ENCODE measurements at regions not wholly inside any gene's neighbourhood (a gene's known extent, or its start where the extent isn't known, plus 50 kb on each side); places are given as distances from the start of the nearest gene placed in this dataset.

GRCh38 chr16:85359147-85359822 is 247.0 kb upstream of the CIBAR2 start:
- no peaks in the 10 kb centered on the region for H3K36me3 Mint-ChIP-seq (ENCODE audit: low read depth)
- H3K9me3 Mint-ChIP-seq: no peaks in the 10 kb centered on the region
- H3K4me1 Mint-ChIP-seq (ENCODE audit: low read depth): no peaks in the 10 kb centered on the region
- no peaks in the 10 kb centered on the region for H3K27me3 Mint-ChIP-seq (ENCODE audit: low read depth)
- no peak overlapping the region for H3K27ac Mint-ChIP-seq
- no peak overlapping the region for H3K4me3 Mint-ChIP-seq

DNA sequence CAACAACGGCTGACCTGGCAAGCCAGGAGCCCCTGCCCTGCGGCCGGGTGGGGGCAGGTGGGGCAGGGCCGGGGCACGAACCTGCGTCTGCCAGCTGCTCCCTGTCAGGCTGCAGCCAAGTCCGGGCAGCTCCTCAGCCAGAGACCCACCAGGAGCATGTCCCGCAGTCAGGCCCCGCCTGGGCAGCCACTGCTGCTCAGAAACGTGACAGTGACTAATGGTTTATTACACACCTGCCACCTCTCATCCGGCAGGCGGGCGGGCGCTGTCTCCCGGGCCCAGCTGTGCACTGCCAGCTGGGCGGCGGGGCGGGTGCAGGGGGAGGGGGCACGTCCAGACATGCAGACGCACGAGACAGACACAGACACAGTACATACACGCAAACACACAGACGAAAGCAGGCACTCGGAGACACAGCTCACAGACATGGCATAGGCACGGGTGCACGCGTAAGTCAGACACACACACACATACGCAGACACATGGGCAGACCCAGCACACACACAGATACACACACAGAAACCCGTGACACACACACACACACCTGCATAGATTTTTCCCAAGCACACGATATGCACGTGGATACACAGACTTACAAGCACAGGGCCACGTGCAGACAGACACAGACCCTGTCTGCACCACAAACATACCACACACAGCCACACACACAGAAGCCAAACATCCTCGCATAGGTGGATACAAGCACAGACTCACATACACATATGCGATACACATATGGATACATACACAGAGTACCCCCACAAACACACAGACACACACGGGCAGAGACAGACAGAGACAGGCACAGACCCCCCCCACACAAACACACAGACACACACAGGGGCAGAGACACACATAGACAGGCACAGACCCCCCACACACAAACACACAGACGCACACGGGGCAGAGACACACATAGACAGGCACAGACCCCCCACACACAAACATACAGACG is 248.3 kb upstream of the CIBAR2 start:
- H3K36me3 Mint-ChIP-seq (ENCODE audit: low read depth): no peaks in the 10 kb centered on the region
- H3K4me1 Mint-ChIP-seq (ENCODE audit: low read depth): no peaks in the 10 kb centered on the region
- no peak overlapping the region for H3K4me3 Mint-ChIP-seq
- no peak overlapping the region for H3K27ac Mint-ChIP-seq
- H3K9me3 Mint-ChIP-seq: no peaks in the 10 kb centered on the region
- H3K27me3 Mint-ChIP-seq (ENCODE audit: low read depth): no peaks in the 10 kb centered on the region

- no peaks in the 10 kb centered on the region for H3K4me1 Mint-ChIP-seq (ENCODE audit: low read depth)
- no peaks in the 10 kb centered on the region for H3K36me3 Mint-ChIP-seq (ENCODE audit: low read depth)
- no peak overlapping the region for H3K4me3 Mint-ChIP-seq
- no peaks in the 10 kb centered on the region for H3K27me3 Mint-ChIP-seq (ENCODE audit: low read depth)
- H3K9me3 Mint-ChIP-seq: no peaks in the 10 kb centered on the region
- no peak overlapping the region for H3K27ac Mint-ChIP-seq
Observed at GRCh38 chr16:85361441-85362118, 249.3 kb upstream of the CIBAR2 start.

- Mint-ChIP-seq H3K27me3 (ENCODE audit: low read depth) (no peaks in the 10 kb centered on the region), H3K4me1 (ENCODE audit: low read depth) (no peaks in the 10 kb centered on the region), H3K4me3 (no peak overlapping the region), H3K27ac (no peak overlapping the region), H3K36me3 (ENCODE audit: low read depth) (no peaks in the 10 kb centered on the region), H3K9me3 (no peaks in the 10 kb centered on the region)
Observed at GRCh38 chr16:85362443-85362842, 250.2 kb upstream of the CIBAR2 start.

- H3K27me3 Mint-ChIP-seq (ENCODE audit: low read depth): no peaks in the 10 kb centered on the region
- H3K27ac Mint-ChIP-seq: no peak overlapping the region
- no peaks in the 10 kb centered on the region for H3K9me3 Mint-ChIP-seq
- H3K4me1 Mint-ChIP-seq (ENCODE audit: low read depth): no peaks in the 10 kb centered on the region
- no peak overlapping the region for H3K4me3 Mint-ChIP-seq
- H3K36me3 Mint-ChIP-seq (ENCODE audit: low read depth): no peaks in the 10 kb centered on the region
Observed at GRCh38 chr16:85363427-85363826, 249.7 kb upstream of the GSE1 start.

- H3K9me3 Mint-ChIP-seq: no peaks in the 10 kb centered on the region
- H3K27me3 Mint-ChIP-seq (ENCODE audit: low read depth): no peaks in the 10 kb centered on the region
- H3K36me3 Mint-ChIP-seq (ENCODE audit: low read depth): no peaks in the 10 kb centered on the region
- no peak overlapping the region for H3K4me3 Mint-ChIP-seq
- H3K4me1 Mint-ChIP-seq (ENCODE audit: low read depth): no peaks in the 10 kb centered on the region
- no peak overlapping the region for H3K27ac Mint-ChIP-seq
Observed at GRCh38 chr16:85363881-85364280, 249.2 kb upstream of the GSE1 start.

GRCh38 chr16:85364323-85365040 is 248.6 kb upstream of the GSE1 start:
- no peaks in the 10 kb centered on the region for H3K4me1 Mint-ChIP-seq (ENCODE audit: low read depth)
- H3K9me3 Mint-ChIP-seq: no peaks in the 10 kb centered on the region
- H3K36me3 Mint-ChIP-seq (ENCODE audit: low read depth): no peaks in the 10 kb centered on the region
- no peaks in the 10 kb centered on the region for H3K27me3 Mint-ChIP-seq (ENCODE audit: low read depth)
- no peak overlapping the region for H3K27ac Mint-ChIP-seq
- no peak overlapping the region for H3K4me3 Mint-ChIP-seq

GRCh38 chr16:85365120-85365519 is 248.0 kb upstream of the GSE1 start:
- Mint-ChIP-seq H3K27me3 (ENCODE audit: low read depth) (no peaks in the 10 kb centered on the region), H3K9me3 (no peaks in the 10 kb centered on the region), H3K4me3 (no peak overlapping the region), H3K27ac (no peak overlapping the region), H3K36me3 (ENCODE audit: low read depth) (no peaks in the 10 kb centered on the region), H3K4me1 (ENCODE audit: low read depth) (no peaks in the 10 kb centered on the region)

DNA sequence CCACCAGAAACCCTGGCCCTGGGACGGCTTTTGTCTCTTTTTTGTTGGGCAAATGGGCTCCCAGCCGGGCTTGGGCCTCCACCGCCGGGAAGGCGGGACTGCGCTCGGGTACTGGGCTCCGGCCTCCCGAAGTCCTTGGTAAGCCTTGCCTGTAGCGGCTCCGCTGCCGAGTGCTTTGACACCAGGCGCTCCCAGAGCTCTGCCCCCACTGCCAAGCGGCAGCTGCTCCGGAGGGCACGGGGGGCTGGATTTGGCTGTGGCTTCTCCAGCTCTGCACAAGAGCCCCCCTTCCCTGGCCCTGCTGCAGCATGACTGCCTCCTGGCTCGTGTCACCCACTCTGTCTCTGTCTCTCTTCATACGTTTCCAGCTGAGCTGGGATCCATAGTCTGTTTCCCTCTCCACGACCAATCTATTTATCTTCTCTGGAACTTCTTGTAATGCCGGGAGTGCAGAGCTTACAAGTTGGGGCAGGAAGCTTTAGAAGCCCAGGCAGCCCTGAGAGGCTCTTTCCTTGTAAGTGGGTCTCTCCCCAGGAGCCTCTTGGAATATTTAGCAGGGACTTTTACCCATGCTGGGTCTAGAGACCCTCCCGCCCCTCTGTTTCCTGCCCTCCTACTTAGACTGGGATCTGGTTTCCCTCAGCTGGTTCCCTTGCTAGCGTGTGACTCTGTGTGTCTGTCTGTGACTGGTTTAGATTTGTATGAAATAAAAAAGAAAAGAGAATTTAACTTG is 246.9 kb upstream of the GSE1 start:
- no peak overlapping the region for H3K4me3 Mint-ChIP-seq

DNA sequence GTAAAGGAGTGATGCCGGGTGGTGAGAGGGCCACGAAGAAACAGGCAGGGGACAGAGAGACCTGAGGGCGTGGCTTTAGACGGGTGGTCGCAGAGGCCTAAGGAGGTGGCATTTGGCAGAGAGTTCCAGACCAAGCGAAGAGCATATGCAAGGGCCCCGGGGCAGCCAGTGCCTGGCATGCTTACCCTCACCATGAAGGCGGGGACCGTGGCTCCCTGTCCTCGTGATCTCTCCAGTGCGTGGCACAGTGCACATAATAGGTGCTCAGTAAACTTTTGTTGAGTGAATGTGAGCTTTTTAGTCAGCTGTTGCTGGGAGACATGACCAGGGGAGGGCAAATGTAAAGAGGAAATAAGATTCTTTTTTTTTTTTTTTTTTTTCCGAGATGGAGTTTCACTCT is 245.6 kb upstream of the GSE1 start:
- H3K9me3 Mint-ChIP-seq: no peaks in the 10 kb centered on the region
- H3K27me3 Mint-ChIP-seq (ENCODE audit: low read depth): no peaks in the 10 kb centered on the region
- H3K4me3 Mint-ChIP-seq: no peak overlapping the region
- no peaks in the 10 kb centered on the region for H3K36me3 Mint-ChIP-seq (ENCODE audit: low read depth)
- no peak overlapping the region for H3K27ac Mint-ChIP-seq
- no peaks in the 10 kb centered on the region for H3K4me1 Mint-ChIP-seq (ENCODE audit: low read depth)

More for the DNA sequence above, 246.9 kb upstream of the GSE1 start:
- Mint-ChIP-seq H3K27me3 (ENCODE audit: low read depth) (no peaks in the 10 kb centered on the region), H3K27ac (no peak overlapping the region), H3K36me3 (ENCODE audit: low read depth) (no peaks in the 10 kb centered on the region), H3K9me3 (no peaks in the 10 kb centered on the region), H3K4me1 (ENCODE audit: low read depth) (no peaks in the 10 kb centered on the region)

DNA sequence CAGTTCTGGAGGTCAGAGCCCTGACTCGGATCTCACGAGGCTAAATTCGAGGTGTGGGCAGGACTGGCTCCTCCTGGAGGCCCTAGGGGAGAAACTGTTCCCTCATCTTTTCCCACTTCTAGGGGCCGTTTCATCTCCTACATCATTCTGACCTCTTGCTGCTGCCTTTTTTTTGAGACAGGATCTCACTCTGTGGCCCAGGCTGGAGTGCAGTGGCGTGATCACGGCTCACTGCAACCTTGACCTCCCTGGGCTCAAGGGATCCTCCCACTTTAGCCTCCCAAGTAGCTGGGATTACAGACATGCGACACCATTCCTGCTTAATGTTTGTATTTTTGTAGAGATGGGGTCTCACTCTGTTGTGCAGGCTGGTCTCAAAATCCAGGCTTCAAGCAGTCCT is 244.1 kb upstream of the GSE1 start:
- H3K4me1 Mint-ChIP-seq (ENCODE audit: low read depth): peaks cover 3% of the 10 kb centered on the region
- no peaks in the 10 kb centered on the region for H3K9me3 Mint-ChIP-seq
- no peaks in the 10 kb centered on the region for H3K27me3 Mint-ChIP-seq (ENCODE audit: low read depth)
- H3K27ac Mint-ChIP-seq: no peak overlapping the region
- H3K4me3 Mint-ChIP-seq: no peak overlapping the region
- H3K36me3 Mint-ChIP-seq (ENCODE audit: low read depth): no peaks in the 10 kb centered on the region

GRCh38 chr16:85369741-85370528 is 243.2 kb upstream of the GSE1 start:
- Mint-ChIP-seq H3K9me3 (no peaks in the 10 kb centered on the region), H3K27me3 (ENCODE audit: low read depth) (no peaks in the 10 kb centered on the region), H3K27ac (no peak overlapping the region), H3K36me3 (ENCODE audit: low read depth) (no peaks in the 10 kb centered on the region), H3K4me1 (ENCODE audit: low read depth) (peaks cover 3% of the 10 kb centered on the region), H3K4me3 (no peak overlapping the region)

DNA sequence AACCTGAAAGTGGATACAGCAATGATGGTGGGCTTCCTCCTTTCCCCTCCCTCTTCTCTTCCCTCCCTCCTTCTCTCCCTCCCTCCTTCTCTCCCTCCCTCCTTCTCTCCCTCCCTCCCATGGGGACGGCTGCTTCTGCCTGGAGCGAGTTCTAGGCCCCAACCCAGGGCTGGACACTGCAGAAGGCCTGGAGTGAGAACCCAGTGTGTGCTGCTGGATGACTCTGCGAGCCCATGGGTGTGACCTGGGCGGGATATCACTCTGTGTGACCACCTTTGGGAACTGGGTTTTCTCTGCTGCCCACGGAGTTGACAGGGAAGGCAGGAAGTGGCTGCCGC is 242.6 kb upstream of the GSE1 start:
- H3K4me1 Mint-ChIP-seq (ENCODE audit: low read depth): peaks cover 3% of the 10 kb centered on the region
- H3K27me3 Mint-ChIP-seq (ENCODE audit: low read depth): no peaks in the 10 kb centered on the region
- H3K27ac Mint-ChIP-seq: no peak overlapping the region
- H3K4me3 Mint-ChIP-seq: no peak overlapping the region
- H3K36me3 Mint-ChIP-seq (ENCODE audit: low read depth): no peaks in the 10 kb centered on the region
- no peaks in the 10 kb centered on the region for H3K9me3 Mint-ChIP-seq

Measured in T-helper 1 cell treated with Interleukin-12 subunit alpha and Interleukin-12 subunit beta and Interleukin-4 antibody, amounts not matched to agents 30 μg/mL and 1 μg/mL, for 36 hours (primary cell).